ENCODE measurements at regions not wholly inside any gene's neighbourhood (a gene's known extent, or its start where the extent isn't known, plus 50 kb on each side); places are given as distances from the start of the nearest gene placed in this dataset.

DNA sequence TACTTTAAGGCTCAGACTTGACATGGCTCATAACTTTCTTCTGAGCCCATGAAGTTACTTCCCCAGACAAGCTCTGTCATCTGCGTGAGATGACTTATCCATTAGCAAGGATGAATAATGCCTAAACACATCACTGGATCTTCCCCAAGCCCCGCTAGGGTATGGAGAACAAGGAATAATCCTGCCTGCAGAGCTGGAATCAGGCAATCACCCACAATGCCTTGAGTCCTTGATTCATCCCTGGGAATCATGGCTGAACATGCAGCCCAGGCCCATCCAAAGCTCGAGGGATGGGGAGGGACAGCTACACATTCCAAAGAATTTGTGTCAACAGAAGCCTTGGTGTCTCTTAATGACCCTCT lies 131.7 kb downstream of the PSMG1 start:
- peaks cover 5% of the 10 kb centered on the region for H3K9me3 Mint-ChIP-seq
- H3K36me3 Mint-ChIP-seq: no peaks in the 10 kb centered on the region
- no peak overlapping the region for H3K27ac Mint-ChIP-seq
- H3K4me3 Mint-ChIP-seq: no peak overlapping the region
- H3K27me3 Mint-ChIP-seq (ENCODE audit: low read depth): no peaks in the 10 kb centered on the region
- TF ChIP-seq, protein P1, sequence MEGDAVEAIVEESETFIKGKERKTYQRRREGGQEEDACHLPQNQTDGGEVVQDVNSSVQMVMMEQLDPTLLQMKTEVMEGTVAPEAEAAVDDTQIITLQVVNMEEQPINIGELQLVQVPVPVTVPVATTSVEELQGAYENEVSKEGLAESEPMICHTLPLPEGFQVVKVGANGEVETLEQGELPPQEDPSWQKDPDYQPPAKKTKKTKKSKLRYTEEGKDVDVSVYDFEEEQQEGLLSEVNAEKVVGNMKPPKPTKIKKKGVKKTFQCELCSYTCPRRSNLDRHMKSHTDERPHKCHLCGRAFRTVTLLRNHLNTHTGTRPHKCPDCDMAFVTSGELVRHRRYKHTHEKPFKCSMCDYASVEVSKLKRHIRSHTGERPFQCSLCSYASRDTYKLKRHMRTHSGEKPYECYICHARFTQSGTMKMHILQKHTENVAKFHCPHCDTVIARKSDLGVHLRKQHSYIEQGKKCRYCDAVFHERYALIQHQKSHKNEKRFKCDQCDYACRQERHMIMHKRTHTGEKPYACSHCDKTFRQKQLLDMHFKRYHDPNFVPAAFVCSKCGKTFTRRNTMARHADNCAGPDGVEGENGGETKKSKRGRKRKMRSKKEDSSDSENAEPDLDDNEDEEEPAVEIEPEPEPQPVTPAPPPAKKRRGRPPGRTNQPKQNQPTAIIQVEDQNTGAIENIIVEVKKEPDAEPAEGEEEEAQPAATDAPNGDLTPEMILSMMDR (IDR thresholded peaks at IDR 0.05; ENCODE audit: unreplicated experiment): no peak
- DNase-seq (ENCODE audit: low spot score in 2 of 2, unreplicated experiment in 2 of 2): no peak
- peaks cover 18% of the 10 kb centered on the region for H3K4me1 Mint-ChIP-seq

- TF ChIP-seq, protein P1 (IDR thresholded peaks at IDR 0.05; ENCODE audit: unreplicated experiment): no peak
- H3K36me3 Mint-ChIP-seq: no peaks in the 10 kb centered on the region
- no peak overlapping the region for H3K27ac Mint-ChIP-seq
- H3K4me3 Mint-ChIP-seq: no peak overlapping the region
- no peaks in the 10 kb centered on the region for H3K27me3 Mint-ChIP-seq (ENCODE audit: low read depth)
- peaks cover 15% of the 10 kb centered on the region for H3K4me1 Mint-ChIP-seq
- no peak for DNase-seq (ENCODE audit: low spot score in 2 of 2, unreplicated experiment in 2 of 2)
- H3K9me3 Mint-ChIP-seq: peaks cover 5% of the 10 kb centered on the region
Observed at GRCh38 chr21:39050841-39051587, 132.2 kb downstream of the PSMG1 start.

DNA sequence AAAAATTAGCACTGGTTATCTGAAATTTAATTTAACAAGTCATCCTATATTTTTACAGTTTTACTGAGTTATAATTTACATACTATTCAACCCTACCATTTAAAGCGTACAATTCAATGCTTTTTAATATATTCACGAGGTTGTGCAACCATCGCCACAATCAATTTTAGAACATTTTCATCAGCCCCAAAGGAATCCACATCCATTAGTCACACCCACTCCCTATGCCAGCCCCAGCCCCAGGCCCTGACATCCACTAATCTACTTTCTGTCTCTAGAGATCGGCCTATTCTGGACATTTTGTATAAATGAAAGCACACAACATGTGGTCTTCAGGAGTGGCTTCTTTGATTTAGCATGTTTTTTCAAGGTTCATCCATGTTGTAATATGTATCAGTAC lies 134.7 kb downstream of the PSMG1 start:
- TF ChIP-seq, protein P1 (IDR thresholded peaks at IDR 0.05; ENCODE audit: unreplicated experiment): no peak
- Mint-ChIP-seq H3K9me3 (peaks cover 4% of the 10 kb centered on the region), H3K27me3 (ENCODE audit: low read depth) (no peaks in the 10 kb centered on the region), H3K36me3 (no peaks in the 10 kb centered on the region), H3K4me3 (no peak overlapping the region), H3K27ac (peak overlapping the region; percentile 41), H3K4me1 (peaks cover 10% of the 10 kb centered on the region)
- no peak for DNase-seq (ENCODE audit: low spot score in 2 of 2, unreplicated experiment in 2 of 2)

- H3K36me3 Mint-ChIP-seq: no peaks in the 10 kb centered on the region
- DNase-seq (ENCODE audit: low spot score in 2 of 2, unreplicated experiment in 2 of 2): no peak
- TF ChIP-seq, protein P1 (IDR thresholded peaks at IDR 0.05; ENCODE audit: unreplicated experiment): no peak
- H3K4me3 Mint-ChIP-seq: no peak overlapping the region
- peak overlapping the region; percentile 21 for H3K27ac Mint-ChIP-seq
- no peaks in the 10 kb centered on the region for H3K27me3 Mint-ChIP-seq (ENCODE audit: low read depth)
- peaks cover 10% of the 10 kb centered on the region for H3K4me1 Mint-ChIP-seq
- no peaks in the 10 kb centered on the region for H3K9me3 Mint-ChIP-seq
Observed at GRCh38 chr21:39048064-39048463, 135.2 kb downstream of the PSMG1 start.

- Mint-ChIP-seq H3K27me3 (ENCODE audit: low read depth) (no peaks in the 10 kb centered on the region), H3K9me3 (no peaks in the 10 kb centered on the region), H3K4me3 (no peak overlapping the region), H3K36me3 (no peaks in the 10 kb centered on the region), H3K4me1 (peaks cover 10% of the 10 kb centered on the region), H3K27ac (no peak overlapping the region)
- no peak for DNase-seq (ENCODE audit: low spot score in 2 of 2, unreplicated experiment in 2 of 2)
- TF ChIP-seq, protein P1 (IDR thresholded peaks at IDR 0.05; ENCODE audit: unreplicated experiment): no peak
Observed at GRCh38 chr21:39047046-39047445, 136.2 kb downstream of the PSMG1 start.

Measured in mesothelial cell of epicardium (in vitro differentiated cells).